ENCODE measurements at regions not wholly inside any gene's neighbourhood (a gene's known extent, or its start where the extent isn't known, plus 50 kb on each side); places are given as distances from the start of the nearest gene placed in this dataset.

DNA sequence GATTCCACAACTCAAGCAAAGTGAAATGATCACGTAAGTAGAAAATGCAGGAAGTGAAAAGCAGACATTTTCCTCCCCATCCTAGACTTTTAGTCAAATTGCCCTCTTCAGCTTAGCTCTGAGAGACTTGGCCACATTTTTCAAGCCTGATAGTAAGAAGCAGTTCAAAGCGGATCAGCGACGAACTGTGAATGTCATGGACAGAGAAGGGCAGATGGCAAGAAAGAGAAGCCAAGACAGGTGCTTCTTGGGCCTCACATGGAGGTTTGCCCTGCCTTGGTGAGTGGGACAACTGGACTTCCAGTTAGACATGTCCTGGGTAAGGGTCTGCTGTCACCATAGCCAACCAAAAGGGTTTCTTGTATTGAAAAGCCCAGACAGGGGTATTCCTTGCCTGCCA lies 291.5 kb downstream of the MED10 start:
- BruUV-seq (replicated peaks) = no TSS peak
- ChIA-PET CTCF (no interaction called here), POLR2A (ENCODE audit: low non-redundant PET) (no interaction called here)
- no peaks in the 10 kb centered on the region for H3K9me3 ChIP-seq (ENCODE audit: low read depth, low read length, poor library complexity, severe bottlenecking)
- H3K4me1 ChIP-seq (ENCODE audit: insufficient read depth, low read length, poor library complexity, severe bottlenecking) = no peaks in the 10 kb centered on the region
- H3K36me3 ChIP-seq (ENCODE audit: insufficient read depth, low read length, poor library complexity, severe bottlenecking) = no peaks in the 10 kb centered on the region
- H3K27ac ChIP-seq (ENCODE audit: low read depth, low read length, poor library complexity, severe bottlenecking) = no peak overlapping the region
- H3K4me3 ChIP-seq (ENCODE audit: low read depth, low read length, poor library complexity, severe bottlenecking) = no peak overlapping the region
- TF ChIP-seq EZH2 (IDR thresholded peaks at IDR 0.05; ENCODE audit: borderline replicate concordance, low read depth, low read length, poor library complexity, severe bottlenecking) = no peak
- TF ChIP-seq, protein P1, sequence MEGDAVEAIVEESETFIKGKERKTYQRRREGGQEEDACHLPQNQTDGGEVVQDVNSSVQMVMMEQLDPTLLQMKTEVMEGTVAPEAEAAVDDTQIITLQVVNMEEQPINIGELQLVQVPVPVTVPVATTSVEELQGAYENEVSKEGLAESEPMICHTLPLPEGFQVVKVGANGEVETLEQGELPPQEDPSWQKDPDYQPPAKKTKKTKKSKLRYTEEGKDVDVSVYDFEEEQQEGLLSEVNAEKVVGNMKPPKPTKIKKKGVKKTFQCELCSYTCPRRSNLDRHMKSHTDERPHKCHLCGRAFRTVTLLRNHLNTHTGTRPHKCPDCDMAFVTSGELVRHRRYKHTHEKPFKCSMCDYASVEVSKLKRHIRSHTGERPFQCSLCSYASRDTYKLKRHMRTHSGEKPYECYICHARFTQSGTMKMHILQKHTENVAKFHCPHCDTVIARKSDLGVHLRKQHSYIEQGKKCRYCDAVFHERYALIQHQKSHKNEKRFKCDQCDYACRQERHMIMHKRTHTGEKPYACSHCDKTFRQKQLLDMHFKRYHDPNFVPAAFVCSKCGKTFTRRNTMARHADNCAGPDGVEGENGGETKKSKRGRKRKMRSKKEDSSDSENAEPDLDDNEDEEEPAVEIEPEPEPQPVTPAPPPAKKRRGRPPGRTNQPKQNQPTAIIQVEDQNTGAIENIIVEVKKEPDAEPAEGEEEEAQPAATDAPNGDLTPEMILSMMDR (conservative IDR thresholded peaks at IDR 0.05; ENCODE audit: low read depth, low read length) = no peak
- no peak for DNase-seq (ENCODE audit: low spot score)
- intact Hi-C loops (cut with micrococcal nuclease; ENCODE audit: unreplicated experiment) = no loop called here
- no peaks in the 10 kb centered on the region for H3K27me3 ChIP-seq (replicated peaks; ENCODE audit: insufficient read depth, low read depth, low read length, poor library complexity)

DNA sequence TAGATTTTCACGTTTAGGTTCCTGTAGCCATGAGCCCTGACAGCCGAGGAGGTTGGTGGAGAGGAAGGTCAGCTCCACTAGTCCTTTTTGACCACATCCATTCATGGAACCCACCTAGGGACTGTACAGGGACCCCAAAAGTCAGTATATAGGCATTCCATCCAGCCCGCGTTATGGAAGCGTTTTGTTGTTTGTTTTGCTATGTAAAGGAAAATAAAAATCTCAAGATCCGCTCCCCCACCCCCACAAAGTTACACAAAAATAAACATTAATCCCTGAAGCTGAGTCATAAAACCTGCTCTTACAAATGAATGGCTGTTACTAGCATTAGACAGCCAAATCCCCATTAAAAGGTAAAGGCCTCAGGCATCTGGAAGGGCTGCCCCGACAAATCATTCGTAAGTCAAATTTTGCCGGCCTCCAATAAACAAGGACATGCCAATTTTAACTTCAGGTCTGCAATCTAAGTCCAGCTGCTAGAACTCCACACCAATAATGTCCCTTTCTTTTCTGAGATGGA lies 292.9 kb downstream of the MED10 start:
- Histone ChIP-seq H3K27ac (ENCODE audit: low read depth, low read length, poor library complexity, severe bottlenecking) (no peak overlapping the region), H3K4me3 (ENCODE audit: low read depth, low read length, poor library complexity, severe bottlenecking) (no peak overlapping the region), H3K36me3 (ENCODE audit: insufficient read depth, low read length, poor library complexity, severe bottlenecking) (no peaks in the 10 kb centered on the region), H3K9me3 (ENCODE audit: low read depth, low read length, poor library complexity, severe bottlenecking) (no peaks in the 10 kb centered on the region), H3K27me3 (replicated peaks; ENCODE audit: insufficient read depth, low read depth, low read length, poor library complexity) (no peaks in the 10 kb centered on the region), H3K4me1 (ENCODE audit: insufficient read depth, low read length, poor library complexity, severe bottlenecking) (no peaks in the 10 kb centered on the region)
- intact Hi-C loops (cut with micrococcal nuclease; ENCODE audit: unreplicated experiment) = no loop called here
- TF ChIP-seq EZH2 (IDR thresholded peaks at IDR 0.05; ENCODE audit: borderline replicate concordance, low read depth, low read length, poor library complexity, severe bottlenecking) = no peak
- TF ChIP-seq, protein P1 (conservative IDR thresholded peaks at IDR 0.05; ENCODE audit: low read depth, low read length) = no peak
- ChIA-PET POLR2A (ENCODE audit: low non-redundant PET) (no interaction called here), CTCF (no interaction called here)
- no TSS peak for BruUV-seq (replicated peaks)
- DNase-seq (ENCODE audit: low spot score) = no peak

- Histone ChIP-seq H3K4me1 (ENCODE audit: insufficient read depth, low read length, poor library complexity, severe bottlenecking) (no peaks in the 10 kb centered on the region), H3K9me3 (ENCODE audit: low read depth, low read length, poor library complexity, severe bottlenecking) (no peaks in the 10 kb centered on the region), H3K27ac (ENCODE audit: low read depth, low read length, poor library complexity, severe bottlenecking) (no peak overlapping the region), H3K4me3 (ENCODE audit: low read depth, low read length, poor library complexity, severe bottlenecking) (no peak overlapping the region), H3K27me3 (replicated peaks; ENCODE audit: insufficient read depth, low read depth, low read length, poor library complexity) (no peaks in the 10 kb centered on the region), H3K36me3 (ENCODE audit: insufficient read depth, low read length, poor library complexity, severe bottlenecking) (no peaks in the 10 kb centered on the region)
- DNase-seq (ENCODE audit: low spot score) = no peak
- CTCF ChIA-PET = no interaction called here
- BruUV-seq (replicated peaks) = no TSS peak
- POLR2A ChIA-PET (ENCODE audit: low non-redundant PET) = no interaction called here
- intact Hi-C loops (cut with micrococcal nuclease; ENCODE audit: unreplicated experiment) = no loop called here
- TF ChIP-seq, protein P1 (conservative IDR thresholded peaks at IDR 0.05; ENCODE audit: low read depth, low read length) = no peak
- TF ChIP-seq EZH2 (IDR thresholded peaks at IDR 0.05; ENCODE audit: borderline replicate concordance, low read depth, low read length, poor library complexity, severe bottlenecking) = no peak
Observed at GRCh38 chr5:6084836-6085235, 293.5 kb downstream of the MED10 start.
